ENCODE measurements at regions not wholly inside any gene's neighbourhood (a gene's known extent, or its start where the extent isn't known, plus 50 kb on each side); places are given as distances from the start of the nearest gene placed in this dataset.

GRCh38 chr2:220782609-220783113 is 789.4 kb downstream of the EPHA4 start:
- Histone ChIP-seq H3K4me1 (no peaks in the 10 kb centered on the region), H3K4me3 (no peak overlapping the region), H3K36me3 (no peaks in the 10 kb centered on the region), H3K9me3 (no peaks in the 10 kb centered on the region), H3K27me3 (no peaks in the 10 kb centered on the region), H3K27ac (no peak overlapping the region)
- TF ChIP-seq CTCF (IDR thresholded peaks at IDR 0.05): no peak
- no peak for TF ChIP-seq POLR2AphosphoS5 (IDR thresholded peaks at IDR 0.05)
- TF ChIP-seq POLR2A (IDR thresholded peaks at IDR 0.05): no peak
- intact Hi-C loops (cut with DNase I; ENCODE audit: low total_unique reads): no loop called here
- DNase-seq (ENCODE audit: low spot score in 2 of 2): no peak

- no peak for DNase-seq (ENCODE audit: low spot score in 2 of 2)
- H3K4me1 ChIP-seq: no peaks in the 10 kb centered on the region
- no peak overlapping the region for H3K27ac ChIP-seq
- TF ChIP-seq POLR2A (IDR thresholded peaks at IDR 0.05) (no peak), CTCF (IDR thresholded peaks at IDR 0.05) (no peak), POLR2AphosphoS5 (IDR thresholded peaks at IDR 0.05) (no peak)
- no peaks in the 10 kb centered on the region for H3K9me3 ChIP-seq
- H3K36me3 ChIP-seq: no peaks in the 10 kb centered on the region
- intact Hi-C loops (cut with DNase I; ENCODE audit: low total_unique reads): no loop called here
- H3K27me3 ChIP-seq: no peaks in the 10 kb centered on the region
- no peak overlapping the region for H3K4me3 ChIP-seq
These were observed 788.4 kb downstream of the EPHA4 start for GRCh38 chr2:220783671-220784070.

GRCh38 chr2:220785178-220785577 is 786.9 kb downstream of the EPHA4 start:
- Histone ChIP-seq H3K9me3 (no peaks in the 10 kb centered on the region), H3K27me3 (no peaks in the 10 kb centered on the region), H3K36me3 (no peaks in the 10 kb centered on the region), H3K4me1 (no peaks in the 10 kb centered on the region), H3K27ac (peak overlapping the region; percentile 44), H3K4me3 (no peak overlapping the region)
- intact Hi-C loops (cut with DNase I; ENCODE audit: low total_unique reads): no loop called here
- TF ChIP-seq POLR2A (IDR thresholded peaks at IDR 0.05) (no peak), CTCF (IDR thresholded peaks at IDR 0.05) (no peak), POLR2AphosphoS5 (IDR thresholded peaks at IDR 0.05) (no peak)
- DNase-seq (ENCODE audit: low spot score in 2 of 2): no peak

GRCh38 chr2:220786216-220786615 is 785.9 kb downstream of the EPHA4 start:
- Histone ChIP-seq H3K4me1 (no peaks in the 10 kb centered on the region), H3K27me3 (no peaks in the 10 kb centered on the region), H3K9me3 (no peaks in the 10 kb centered on the region), H3K36me3 (no peaks in the 10 kb centered on the region), H3K4me3 (no peak overlapping the region), H3K27ac (peak overlapping the region; percentile 44 to 66)
- peak in 1 of 2 donors; percentile 77 for DNase-seq (ENCODE audit: low spot score in 2 of 2)
- no peak for TF ChIP-seq CTCF (IDR thresholded peaks at IDR 0.05)
- TF ChIP-seq POLR2A (IDR thresholded peaks at IDR 0.05): no peak
- TF ChIP-seq POLR2AphosphoS5 (IDR thresholded peaks at IDR 0.05): no peak
- intact Hi-C loops (cut with DNase I; ENCODE audit: low total_unique reads): loop anchor here (2.0 kb wide), 1 partner anchor 53 kb away; no protein-coding TSS in a partner anchor

GRCh38 chr2:220787251-220787650 is 784.9 kb downstream of the EPHA4 start:
- Histone ChIP-seq H3K36me3 (no peaks in the 10 kb centered on the region), H3K9me3 (no peaks in the 10 kb centered on the region), H3K4me1 (no peaks in the 10 kb centered on the region), H3K27ac (peak overlapping the region in 1 of 2 donors; percentile 44), H3K4me3 (no peak overlapping the region), H3K27me3 (no peaks in the 10 kb centered on the region)
- DNase-seq (ENCODE audit: low spot score in 2 of 2): no peak
- intact Hi-C loops (cut with DNase I; ENCODE audit: low total_unique reads): loop anchor here (2.0 kb wide), 1 partner anchor 54 kb away; no protein-coding TSS in a partner anchor
- no peak for TF ChIP-seq CTCF (IDR thresholded peaks at IDR 0.05)
- no peak for TF ChIP-seq POLR2AphosphoS5 (IDR thresholded peaks at IDR 0.05)
- no peak for TF ChIP-seq POLR2A (IDR thresholded peaks at IDR 0.05)

Data from breast epithelium (tissue), 4 donors.